Thyroid gland (tissue), 4 donors: ENCODE measurements at regions not wholly inside any gene's neighbourhood (a gene's known extent, or its start where the extent isn't known, plus 50 kb on each side); places are given as distances from the start of the nearest gene placed in this dataset.

Experiments
- DNase-seq, 2 donors: peaks; one replicate each; pipeline ENCODE4 v3.0.0-alpha.2; 2019
- H3K27ac ChIP-seq, 3 donors: fragments of 200-600 bp; sonication (generic); 1 replicate in 2 of 3; 2 replicates in 1 of 3; pipeline ENCODE4 v1.5.1; 2016 to 2019; ENCODE audit warnings: mild to moderate bottlenecking in 1 of 3, moderate library complexity in 1 of 3
- H3K27me3 ChIP-seq: fragments of 200-600 bp; sonication (generic); one replicate; pipeline ENCODE4 v1.5.1; 2019
- H3K36me3 ChIP-seq, 2 donors: fragments of 200-600 bp; sonication (generic); one replicate each; pipeline ENCODE4 v1.5.1; 2016 to 2019
- H3K4me1 ChIP-seq, 2 donors: fragments of 200-600 bp; sonication (generic); one replicate each; pipeline ENCODE4 v1.5.1; 2017 to 2019
- H3K4me3 ChIP-seq, 3 donors: fragments of 200-600 bp; sonication (generic); replicated peaks in 1 of 3; 1 replicate in 2 of 3; 2 replicates in 1 of 3; pipeline ENCODE4 v1.5.1; 2016; ENCODE audit warnings: mild to moderate bottlenecking in 1 of 3
- H3K9me3 ChIP-seq: fragments of 200-600 bp; sonication (generic); one replicate; pipeline ENCODE4 v1.5.1; 2017
- CTCF ChIP-seq, 6 experiments: fragments of 200-600 bp in 3 of 6; fragments of 450-650 bp in 3 of 6; sonication (generic) in 3 of 6; IDR thresholded peaks; one replicate each; pipeline ENCODE4 v1.5.1; 2016 to 2019; ENCODE audit warnings: antibody characterized with exemption in 6 of 6, mild to moderate bottlenecking in 2 of 6, inconsistent platforms in 1 of 6, moderate library complexity in 1 of 6
- POLR2A ChIP-seq, 2 donors: fragments of 450-650 bp; IDR thresholded peaks; one replicate each; pipeline ENCODE4 v1.6.1; 2017; ENCODE audit warnings: antibody characterized with exemption in 2 of 2, mild to moderate bottlenecking in 2 of 2, moderate library complexity in 1 of 2
- WGBS, 2 donors: methylation state at CpG; one replicate each; pipeline ENCODE4 v1.1.5; 2017; 5-methylcytosine and 5-hydroxymethylcytosine counted together
- intact Hi-C: fragments of 100-400 bp; cut with DNase I; formaldehyde crosslinking; loops from one replicate; pipeline ENCODE4 v1.15.1; 2023

GRCh38 chr5:112087222-112087621 lies 330.2 kb upstream of the NREP start:
- no peak for DNase-seq
- H3K4me1 ChIP-seq: no peaks in the 10 kb centered on the region
- H3K36me3 ChIP-seq: no peaks in the 10 kb centered on the region
- H3K27ac ChIP-seq: no peak overlapping the region
- no peaks in the 10 kb centered on the region for H3K9me3 ChIP-seq
- 92 to 93% methylated on average over 2 of the region's 2 CpGs for WGBS, 2 donors
- no peaks in the 10 kb centered on the region for H3K27me3 ChIP-seq
- TF ChIP-seq POLR2A (IDR thresholded peaks at IDR 0.05) (no peak), CTCF (IDR thresholded peaks at IDR 0.05) (no peak)
- intact Hi-C loops: no loop called here
- H3K4me3 ChIP-seq: no peak overlapping the region

GRCh38 chr5:112086740-112087139 lies 329.7 kb upstream of the NREP start:
- Histone ChIP-seq H3K4me1 (no peaks in the 10 kb centered on the region), H3K9me3 (no peaks in the 10 kb centered on the region), H3K36me3 (no peaks in the 10 kb centered on the region), H3K4me3 (no peak overlapping the region), H3K27me3 (no peaks in the 10 kb centered on the region), H3K27ac (no peak overlapping the region)
- DNase-seq: no peak
- intact Hi-C loops: no loop called here
- no peak for TF ChIP-seq CTCF (IDR thresholded peaks at IDR 0.05)
- TF ChIP-seq POLR2A (IDR thresholded peaks at IDR 0.05): no peak
- WGBS, 2 donors: 95 to 96% methylated on average over 1 of the region's 1 CpG

DNA sequence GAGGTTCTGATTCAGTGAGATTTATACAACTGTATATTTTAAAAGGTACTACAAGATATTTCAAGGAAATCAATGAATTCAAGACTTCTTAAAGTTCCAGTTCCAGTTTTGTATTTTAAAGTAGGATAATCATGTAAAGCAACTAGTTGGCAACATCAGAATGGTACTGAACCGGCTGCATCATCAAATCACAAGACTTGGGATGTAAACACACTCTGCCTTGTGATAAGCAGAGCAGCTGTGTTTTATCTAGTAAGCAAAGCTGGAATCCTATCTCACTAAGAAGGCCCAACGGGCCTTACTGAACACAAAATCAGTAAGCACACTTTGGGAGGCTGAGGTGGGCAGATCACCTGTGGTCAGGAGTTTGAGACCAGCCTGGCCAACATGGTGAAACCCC lies 327.2 kb upstream of the NREP start:
- 57 to 66% methylated on average over 2 of the region's 2 CpGs for WGBS, 2 donors
- Histone ChIP-seq H3K27me3 (no peaks in the 10 kb centered on the region), H3K4me1 (no peaks in the 10 kb centered on the region), H3K4me3 (no peak overlapping the region), H3K36me3 (no peaks in the 10 kb centered on the region), H3K9me3 (no peaks in the 10 kb centered on the region), H3K27ac (no peak overlapping the region)
- no peak for TF ChIP-seq POLR2A (IDR thresholded peaks at IDR 0.05)
- no peak for TF ChIP-seq CTCF (IDR thresholded peaks at IDR 0.05)
- no peak for DNase-seq
- intact Hi-C loops: no loop called here

DNA sequence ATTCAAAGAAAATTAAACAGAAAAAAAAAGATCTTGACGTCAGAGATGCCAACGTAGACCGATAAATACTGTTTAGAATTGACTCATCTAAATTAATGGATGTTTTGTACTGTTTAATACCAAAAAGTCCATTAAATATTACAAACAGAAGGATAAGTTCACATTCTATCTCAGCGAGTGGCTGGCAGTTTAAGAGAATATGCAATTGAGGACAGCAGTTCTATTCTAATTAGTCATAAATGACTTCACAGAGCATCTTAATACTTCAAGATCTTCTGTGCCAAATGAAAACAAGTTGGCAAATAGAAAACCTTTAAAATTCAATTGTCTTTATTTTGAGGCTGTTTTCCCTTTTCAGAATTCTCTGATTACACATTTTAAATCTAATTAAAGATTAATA lies 326.6 kb upstream of the NREP start:
- no peak for DNase-seq
- Histone ChIP-seq H3K27me3 (no peaks in the 10 kb centered on the region), H3K9me3 (no peaks in the 10 kb centered on the region), H3K27ac (no peak overlapping the region), H3K4me3 (no peak overlapping the region), H3K4me1 (no peaks in the 10 kb centered on the region), H3K36me3 (no peaks in the 10 kb centered on the region)
- intact Hi-C loops: no loop called here
- 93 to 97% methylated on average over 4 of the region's 4 CpGs for WGBS, 2 donors
- no peak for TF ChIP-seq POLR2A (IDR thresholded peaks at IDR 0.05)

DNA sequence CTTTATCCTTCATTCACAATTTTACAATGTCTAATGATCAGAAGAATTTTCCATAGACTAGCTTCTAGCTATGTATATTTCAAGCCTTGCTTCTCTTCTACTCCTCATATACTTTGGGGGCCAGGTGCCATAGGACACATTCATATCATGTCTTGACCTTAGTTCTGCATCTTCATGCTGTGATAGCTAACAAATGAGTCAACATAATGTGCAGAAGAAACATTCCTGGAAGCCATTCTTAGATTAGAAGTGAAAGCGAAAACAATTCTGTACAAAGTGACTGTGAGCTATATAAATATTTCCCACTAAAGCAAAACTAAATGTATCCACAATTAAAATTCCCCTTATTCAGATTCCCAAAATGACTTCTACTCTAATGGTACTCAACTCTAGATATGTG lies 320.2 kb upstream of the NREP start:
- no peaks in the 10 kb centered on the region for H3K4me1 ChIP-seq
- no peak for TF ChIP-seq CTCF (IDR thresholded peaks at IDR 0.05)
- TF ChIP-seq POLR2A (IDR thresholded peaks at IDR 0.05): no peak
- intact Hi-C loops: no loop called here
- H3K27ac ChIP-seq: no peak overlapping the region
- H3K36me3 ChIP-seq: no peaks in the 10 kb centered on the region
- H3K4me3 ChIP-seq: no peak overlapping the region
- H3K9me3 ChIP-seq: no peaks in the 10 kb centered on the region
- WGBS, 2 donors: 95 to 100% methylated on average over 1 of the region's 1 CpG
- no peak for DNase-seq
- H3K27me3 ChIP-seq: no peaks in the 10 kb centered on the region

- 91 to 100% methylated on average over 1 of the region's 1 CpG for WGBS, 2 donors
- DNase-seq: no peak
- intact Hi-C loops: no loop called here
- no peaks in the 10 kb centered on the region for H3K36me3 ChIP-seq
- no peak overlapping the region for H3K4me3 ChIP-seq
- H3K4me1 ChIP-seq: no peaks in the 10 kb centered on the region
- no peak overlapping the region for H3K27ac ChIP-seq
- TF ChIP-seq CTCF (IDR thresholded peaks at IDR 0.05) (no peak), POLR2A (IDR thresholded peaks at IDR 0.05) (no peak)
- H3K27me3 ChIP-seq: no peaks in the 10 kb centered on the region
- no peaks in the 10 kb centered on the region for H3K9me3 ChIP-seq
Measured at GRCh38 chr5:112070022-112070421, 313.0 kb upstream of the NREP start.
